WTC11 (cell line): ENCODE measurements at regions not wholly inside any gene's neighbourhood (a gene's known extent, or its start where the extent isn't known, plus 50 kb on each side); places are given as distances from the start of the nearest gene placed in this dataset.

Experiments
- ELF4 ChIP-seq: sonication (generic); formaldehyde crosslinking; IDR thresholded peaks from 2 replicates; pipeline ENCODE4 v1.8.1; 2022; ENCODE audit warnings: low read depth, mild to moderate bottlenecking, moderate library complexity, missing genetic modification reagents
- FOXP1 ChIP-seq: sonication (generic); formaldehyde crosslinking; IDR thresholded peaks from 2 replicates; pipeline ENCODE4 v1.8.0; 2022; ENCODE audit warnings: missing genetic modification reagents, mild to moderate bottlenecking, moderate library complexity, borderline replicate concordance
- JUN ChIP-seq: sonication (generic); formaldehyde crosslinking; IDR thresholded peaks from 2 replicates; pipeline ENCODE4 v1.8.0; 2023; ENCODE audit warnings: mild to moderate bottlenecking, missing genetic modification reagents
- NFATC4 ChIP-seq: fragments of 250-450 bp; sonication (Bioruptor Pico); IDR thresholded peaks from 2 replicates; pipeline ENCODE4 v1.9.0; 2021; ENCODE audit warnings: mild to moderate bottlenecking
- NR2C2 ChIP-seq: sonication (generic); formaldehyde crosslinking; IDR thresholded peaks from 2 replicates; pipeline ENCODE4 v1.8.0; 2022; ENCODE audit warnings: mild to moderate bottlenecking, missing genetic modification reagents
- SP1 ChIP-seq: sonication (generic); formaldehyde crosslinking; conservative IDR thresholded peaks from 2 replicates; pipeline ENCODE4 v1.8.1; 2022; ENCODE audit warnings: missing genetic modification reagents
- TF ChIP-seq, protein P1 (sequence below): fragments of 250-450 bp; sonication (Bioruptor Pico); IDR thresholded peaks from 2 replicates; pipeline ENCODE4 v1.9.0; 2021; ENCODE audit warnings: mild to moderate bottlenecking
- TF ChIP-seq, protein P2 (sequence below): sonication (generic); formaldehyde crosslinking; IDR thresholded peaks from 2 replicates; pipeline ENCODE4 v1.8.1; 2022; ENCODE audit warnings: low read depth, missing genetic modification reagents, borderline replicate concordance
- TF ChIP-seq, protein P3 (sequence below): fragments of 200-600 bp; IDR thresholded peaks from 2 replicates; pipeline ENCODE4 v1.8.0; 2022; ENCODE audit warnings: antibody characterized with exemption
- TF ChIP-seq, protein P4 (sequence below): sonication (generic); formaldehyde crosslinking; IDR thresholded peaks from 2 replicates; pipeline ENCODE4 v1.8.1; 2022; ENCODE audit warnings: missing genetic modification reagents, borderline replicate concordance
- TF ChIP-seq, protein P5 (sequence below): sonication (generic); formaldehyde crosslinking; IDR thresholded peaks from 2 replicates; pipeline ENCODE4 v1.8.1; 2023; ENCODE audit warnings: mild to moderate bottlenecking, missing genetic modification reagents
- TF ChIP-seq, protein P6 (sequence below): sonication (generic); formaldehyde crosslinking; conservative IDR thresholded peaks from 2 replicates; pipeline ENCODE4 v1.8.1; 2022; ENCODE audit warnings: mild to moderate bottlenecking, missing genetic modification reagents
- TF ChIP-seq, protein P7 (sequence below): fragments of 250-450 bp; sonication (Bioruptor Pico); conservative IDR thresholded peaks from 2 replicates; pipeline ENCODE4 v1.9.0; 2021; ENCODE audit warnings: mild to moderate bottlenecking

DNA sequence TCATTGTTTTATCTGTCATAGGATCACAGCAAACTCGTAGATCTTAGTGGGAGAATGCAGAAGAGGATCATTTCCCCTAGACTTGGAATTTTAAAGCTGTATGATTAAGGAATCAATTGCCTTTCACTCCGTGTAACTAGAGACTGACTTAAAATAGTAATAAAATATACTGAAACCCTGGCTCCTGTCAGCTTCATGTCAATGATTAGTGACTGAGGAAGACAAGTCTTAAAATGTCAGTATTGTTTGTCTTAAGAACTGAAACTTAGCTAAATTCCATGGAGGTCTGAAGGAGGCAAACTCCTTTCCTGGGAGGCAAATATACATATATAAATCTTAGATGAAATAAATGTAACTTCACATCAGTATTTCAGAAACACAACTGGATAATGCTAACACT, 1016.7 kb upstream of the PCDH10 start:
- TF ChIP-seq, protein P1, sequence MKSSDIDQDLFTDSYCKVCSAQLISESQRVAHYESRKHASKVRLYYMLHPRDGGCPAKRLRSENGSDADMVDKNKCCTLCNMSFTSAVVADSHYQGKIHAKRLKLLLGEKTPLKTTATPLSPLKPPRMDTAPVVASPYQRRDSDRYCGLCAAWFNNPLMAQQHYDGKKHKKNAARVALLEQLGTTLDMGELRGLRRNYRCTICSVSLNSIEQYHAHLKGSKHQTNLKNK (CRISPR knock-in tag), result no peak
- TF ChIP-seq NR2C2, result no peak
- TF ChIP-seq, protein P2, sequence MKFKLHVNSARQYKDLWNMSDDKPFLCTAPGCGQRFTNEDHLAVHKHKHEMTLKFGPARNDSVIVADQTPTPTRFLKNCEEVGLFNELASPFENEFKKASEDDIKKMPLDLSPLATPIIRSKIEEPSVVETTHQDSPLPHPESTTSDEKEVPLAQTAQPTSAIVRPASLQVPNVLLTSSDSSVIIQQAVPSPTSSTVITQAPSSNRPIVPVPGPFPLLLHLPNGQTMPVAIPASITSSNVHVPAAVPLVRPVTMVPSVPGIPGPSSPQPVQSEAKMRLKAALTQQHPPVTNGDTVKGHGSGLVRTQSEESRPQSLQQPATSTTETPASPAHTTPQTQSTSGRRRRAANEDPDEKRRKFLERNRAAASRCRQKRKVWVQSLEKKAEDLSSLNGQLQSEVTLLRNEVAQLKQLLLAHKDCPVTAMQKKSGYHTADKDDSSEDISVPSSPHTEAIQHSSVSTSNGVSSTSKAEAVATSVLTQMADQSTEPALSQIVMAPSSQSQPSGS, result no peak
- no peak for TF ChIP-seq JUN (CRISPR knock-in tag)
- TF ChIP-seq, protein P3, sequence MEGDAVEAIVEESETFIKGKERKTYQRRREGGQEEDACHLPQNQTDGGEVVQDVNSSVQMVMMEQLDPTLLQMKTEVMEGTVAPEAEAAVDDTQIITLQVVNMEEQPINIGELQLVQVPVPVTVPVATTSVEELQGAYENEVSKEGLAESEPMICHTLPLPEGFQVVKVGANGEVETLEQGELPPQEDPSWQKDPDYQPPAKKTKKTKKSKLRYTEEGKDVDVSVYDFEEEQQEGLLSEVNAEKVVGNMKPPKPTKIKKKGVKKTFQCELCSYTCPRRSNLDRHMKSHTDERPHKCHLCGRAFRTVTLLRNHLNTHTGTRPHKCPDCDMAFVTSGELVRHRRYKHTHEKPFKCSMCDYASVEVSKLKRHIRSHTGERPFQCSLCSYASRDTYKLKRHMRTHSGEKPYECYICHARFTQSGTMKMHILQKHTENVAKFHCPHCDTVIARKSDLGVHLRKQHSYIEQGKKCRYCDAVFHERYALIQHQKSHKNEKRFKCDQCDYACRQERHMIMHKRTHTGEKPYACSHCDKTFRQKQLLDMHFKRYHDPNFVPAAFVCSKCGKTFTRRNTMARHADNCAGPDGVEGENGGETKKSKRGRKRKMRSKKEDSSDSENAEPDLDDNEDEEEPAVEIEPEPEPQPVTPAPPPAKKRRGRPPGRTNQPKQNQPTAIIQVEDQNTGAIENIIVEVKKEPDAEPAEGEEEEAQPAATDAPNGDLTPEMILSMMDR, result no peak
- TF ChIP-seq, protein P4, sequence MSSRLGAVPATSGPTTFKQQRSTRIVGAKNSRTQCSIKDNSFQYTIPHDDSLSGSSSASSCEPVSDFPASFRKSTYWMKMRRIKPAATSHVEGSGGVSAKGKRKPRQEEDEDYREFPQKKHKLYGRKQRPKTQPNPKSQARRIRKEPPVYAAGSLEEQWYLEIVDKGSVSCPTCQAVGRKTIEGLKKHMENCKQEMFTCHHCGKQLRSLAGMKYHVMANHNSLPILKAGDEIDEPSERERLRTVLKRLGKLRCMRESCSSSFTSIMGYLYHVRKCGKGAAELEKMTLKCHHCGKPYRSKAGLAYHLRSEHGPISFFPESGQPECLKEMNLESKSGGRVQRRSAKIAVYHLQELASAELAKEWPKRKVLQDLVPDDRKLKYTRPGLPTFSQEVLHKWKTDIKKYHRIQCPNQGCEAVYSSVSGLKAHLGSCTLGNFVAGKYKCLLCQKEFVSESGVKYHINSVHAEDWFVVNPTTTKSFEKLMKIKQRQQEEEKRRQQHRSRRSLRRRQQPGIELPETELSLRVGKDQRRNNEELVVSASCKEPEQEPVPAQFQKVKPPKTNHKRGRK (CRISPR knock-in tag), result no peak
- TF ChIP-seq ELF4, result no peak
- TF ChIP-seq, protein P5, sequence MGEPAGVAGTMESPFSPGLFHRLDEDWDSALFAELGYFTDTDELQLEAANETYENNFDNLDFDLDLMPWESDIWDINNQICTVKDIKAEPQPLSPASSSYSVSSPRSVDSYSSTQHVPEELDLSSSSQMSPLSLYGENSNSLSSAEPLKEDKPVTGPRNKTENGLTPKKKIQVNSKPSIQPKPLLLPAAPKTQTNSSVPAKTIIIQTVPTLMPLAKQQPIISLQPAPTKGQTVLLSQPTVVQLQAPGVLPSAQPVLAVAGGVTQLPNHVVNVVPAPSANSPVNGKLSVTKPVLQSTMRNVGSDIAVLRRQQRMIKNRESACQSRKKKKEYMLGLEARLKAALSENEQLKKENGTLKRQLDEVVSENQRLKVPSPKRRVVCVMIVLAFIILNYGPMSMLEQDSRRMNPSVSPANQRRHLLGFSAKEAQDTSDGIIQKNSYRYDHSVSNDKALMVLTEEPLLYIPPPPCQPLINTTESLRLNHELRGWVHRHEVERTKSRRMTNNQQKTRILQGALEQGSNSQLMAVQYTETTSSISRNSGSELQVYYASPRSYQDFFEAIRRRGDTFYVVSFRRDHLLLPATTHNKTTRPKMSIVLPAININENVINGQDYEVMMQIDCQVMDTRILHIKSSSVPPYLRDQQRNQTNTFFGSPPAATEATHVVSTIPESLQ, result no peak
- TF ChIP-seq SP1 (CRISPR knock-in tag), result no peak
- TF ChIP-seq, protein P6, sequence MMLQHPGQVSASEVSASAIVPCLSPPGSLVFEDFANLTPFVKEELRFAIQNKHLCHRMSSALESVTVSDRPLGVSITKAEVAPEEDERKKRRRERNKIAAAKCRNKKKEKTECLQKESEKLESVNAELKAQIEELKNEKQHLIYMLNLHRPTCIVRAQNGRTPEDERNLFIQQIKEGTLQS (CRISPR knock-in tag), result no peak
- no peak for TF ChIP-seq NFATC4
- TF ChIP-seq, protein P7, sequence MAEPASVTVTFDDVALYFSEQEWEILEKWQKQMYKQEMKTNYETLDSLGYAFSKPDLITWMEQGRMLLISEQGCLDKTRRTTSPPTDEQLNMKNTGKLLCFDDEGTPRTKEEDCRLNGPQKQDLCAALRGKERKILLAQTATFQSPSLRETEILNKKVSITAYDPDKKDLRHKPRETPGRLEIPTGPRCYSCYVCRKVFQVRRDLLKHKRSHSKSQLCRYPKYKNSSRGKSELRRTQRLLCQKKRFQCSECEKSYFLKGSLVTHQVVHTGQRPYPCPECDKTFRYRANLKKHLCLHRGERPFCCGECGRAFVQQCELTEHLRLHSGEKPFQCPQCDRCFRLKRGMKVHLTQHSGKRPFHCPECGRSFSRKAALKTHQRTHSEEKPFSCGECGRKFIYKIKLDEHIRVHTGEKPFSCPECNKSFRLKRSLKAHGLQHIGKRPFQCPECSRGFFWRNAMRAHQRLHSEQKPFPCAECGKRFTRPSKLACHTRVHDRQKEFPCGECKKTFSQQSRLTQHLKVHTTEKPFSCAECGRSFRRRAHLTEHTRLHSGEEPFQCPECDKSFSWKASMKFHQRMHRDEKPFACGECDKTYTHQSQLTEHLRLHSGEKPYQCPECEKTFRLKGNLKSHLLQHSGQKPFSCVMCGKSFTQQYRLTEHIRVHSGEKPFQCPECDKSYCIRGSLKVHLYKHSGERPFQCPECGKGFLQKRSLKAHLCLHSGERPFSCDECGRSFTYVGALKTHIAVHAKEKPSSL (CRISPR knock-in tag), result no peak
- TF ChIP-seq FOXP1, result no peak
